K562 (cell line): ENCODE measurements at regions not wholly inside any gene's neighbourhood (a gene's known extent, or its start where the extent isn't known, plus 50 kb on each side); places are given as distances from the start of the nearest gene placed in this dataset.

Experiments used
- CBX2 ChIP-seq: fragments of 200-600 bp; sonication (generic); IDR thresholded peaks from one replicate; pipeline ENCODE4 v1.6.1; 2012; ENCODE audit warnings: mild to moderate bottlenecking, low read length, inconsistent platforms; ENCODE audit not compliant: insufficient read depth, poor library complexity, severe bottlenecking
- CBX5 ChIP-seq: IDR thresholded peaks from 2 replicates; pipeline ENCODE4 v1.6.1; 2014; ENCODE audit warnings: low read depth, borderline replicate concordance
- GABPB1 ChIP-seq: sonication (generic); formaldehyde crosslinking; IDR thresholded peaks from 2 replicates; pipeline ENCODE4 v1.8.0; 2022; ENCODE audit warnings: mild to moderate bottlenecking, missing genetic modification reagents
- POLR2A ChIP-seq: fragments of 450-650 bp; conservative IDR thresholded peaks from 2 replicates; pipeline ENCODE4 v1.6.1; 2016
- POLR2AphosphoS5 ChIP-seq: IDR thresholded peaks from 2 replicates; pipeline ENCODE4 v1.6.1; 2011; ENCODE audit warnings: mild to moderate bottlenecking, low read depth, low read length, moderate library complexity; ENCODE audit not compliant: control insufficient read depth, insufficient read depth
- TRIM24 ChIP-seq, 2 experiments: fragments of 450-650 bp; IDR thresholded peaks; 2 replicates each; pipeline ENCODE4 v1.6.1; 2016
- ZNF140 ChIP-seq: fragments of 250-450 bp; sonication (Bioruptor Pico); IDR thresholded peaks from 2 replicates; pipeline ENCODE4 v1.8.0; 2021; ENCODE audit warnings: moderate library complexity, mild to moderate bottlenecking, inconsistent platforms
- ZNF785 ChIP-seq: fragments of 250-450 bp; sonication (Bioruptor Pico); IDR thresholded peaks from 2 replicates; pipeline ENCODE4 v1.4.0; 2020; ENCODE audit warnings: mild to moderate bottlenecking
- TF ChIP-seq, protein P1 (sequence below), 3 experiments: IDR thresholded peaks in 2 of 3; conservative IDR thresholded peaks in 1 of 3; 2 replicates each; pipeline ENCODE4 v1.5.1; 2011 to 2012; ENCODE audit warnings: low read length in 3 of 3, mild to moderate bottlenecking in 3 of 3, control low read depth in 2 of 3, improper control_type of control experiment in 1 of 3, inconsistent platforms in 1 of 3, low read depth in 1 of 3, mixed read lengths in 1 of 3, moderate library complexity in 1 of 3; ENCODE audit not compliant: insufficient read depth in 2 of 3

DNA sequence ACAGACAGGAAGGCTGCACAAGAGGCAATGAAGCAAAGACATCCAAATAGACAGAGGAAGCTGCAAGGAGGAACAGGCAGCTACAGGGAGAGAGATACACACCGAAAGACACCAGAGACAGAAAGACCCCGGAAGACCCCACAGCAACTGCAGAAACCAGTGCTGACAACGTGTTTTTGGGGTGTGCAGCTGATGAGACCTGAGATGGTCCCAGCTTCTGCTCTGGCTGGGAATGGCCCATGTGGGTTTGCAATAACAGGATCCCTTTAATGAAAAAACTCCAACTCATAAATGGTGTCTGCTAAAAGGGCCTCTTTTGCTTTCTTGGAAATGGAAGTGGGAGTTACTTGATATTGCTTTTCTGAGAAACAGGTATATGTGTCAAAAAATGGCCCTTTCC is 101.5 kb upstream of the CDH11 start:
- TF ChIP-seq TRIM24 (IDR thresholded peaks at IDR 0.05): no peak
- TF ChIP-seq, protein P1, sequence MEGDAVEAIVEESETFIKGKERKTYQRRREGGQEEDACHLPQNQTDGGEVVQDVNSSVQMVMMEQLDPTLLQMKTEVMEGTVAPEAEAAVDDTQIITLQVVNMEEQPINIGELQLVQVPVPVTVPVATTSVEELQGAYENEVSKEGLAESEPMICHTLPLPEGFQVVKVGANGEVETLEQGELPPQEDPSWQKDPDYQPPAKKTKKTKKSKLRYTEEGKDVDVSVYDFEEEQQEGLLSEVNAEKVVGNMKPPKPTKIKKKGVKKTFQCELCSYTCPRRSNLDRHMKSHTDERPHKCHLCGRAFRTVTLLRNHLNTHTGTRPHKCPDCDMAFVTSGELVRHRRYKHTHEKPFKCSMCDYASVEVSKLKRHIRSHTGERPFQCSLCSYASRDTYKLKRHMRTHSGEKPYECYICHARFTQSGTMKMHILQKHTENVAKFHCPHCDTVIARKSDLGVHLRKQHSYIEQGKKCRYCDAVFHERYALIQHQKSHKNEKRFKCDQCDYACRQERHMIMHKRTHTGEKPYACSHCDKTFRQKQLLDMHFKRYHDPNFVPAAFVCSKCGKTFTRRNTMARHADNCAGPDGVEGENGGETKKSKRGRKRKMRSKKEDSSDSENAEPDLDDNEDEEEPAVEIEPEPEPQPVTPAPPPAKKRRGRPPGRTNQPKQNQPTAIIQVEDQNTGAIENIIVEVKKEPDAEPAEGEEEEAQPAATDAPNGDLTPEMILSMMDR (IDR thresholded peaks at IDR 0.05 in 2 of 3, conservative IDR thresholded peaks at IDR 0.05 in 1 of 3; ENCODE audit: insufficient read depth in 2 of 3, low read depth in 1 of 3, low read length in 3 of 3): no peak
- no peak for TF ChIP-seq GABPB1 (CRISPR knock-in tag)
- no peak for TF ChIP-seq POLR2A
- no peak for TF ChIP-seq CBX2
- TF ChIP-seq POLR2AphosphoS5: no peak
- TF ChIP-seq ZNF785 (CRISPR knock-in tag): no peak
- no peak for TF ChIP-seq ZNF140 (CRISPR knock-in tag)
- no peak for TF ChIP-seq CBX5
